SKM-1 treated with dmso at 0.1 percent for 144 hours (cell line): ENCODE measurements at regions not wholly inside any gene's neighbourhood (a gene's known extent, or its start where the extent isn't known, plus 50 kb on each side); places are given as distances from the start of the nearest gene placed in this dataset.

Source experiments
- DNase-seq: peaks from one replicate; lab custom pipeline; 2025; ENCODE audit not compliant: unreplicated experiment; lab: John Stamatoyannopoulos, UW

DNA sequence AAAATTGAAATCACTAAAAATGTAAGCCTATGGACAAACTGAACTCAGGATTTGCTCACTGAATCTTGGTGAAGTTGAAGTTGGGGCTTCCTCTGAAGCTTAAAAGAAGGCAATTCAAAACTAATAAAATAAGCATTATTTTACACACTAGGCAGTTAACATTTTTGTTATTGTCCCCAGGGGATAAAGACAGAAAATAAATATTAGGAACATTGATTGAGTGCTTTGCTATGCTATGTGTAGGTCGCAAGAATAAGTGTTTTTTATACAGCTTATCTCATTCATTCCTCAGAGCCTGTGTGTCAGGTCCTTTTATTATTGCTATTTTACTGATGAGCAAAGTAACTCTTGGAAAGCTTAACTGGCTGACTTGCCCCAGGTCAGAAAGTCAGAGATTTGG, 82.2 kb downstream of the ZNF608 start:
- DNase-seq = no peak

DNA sequence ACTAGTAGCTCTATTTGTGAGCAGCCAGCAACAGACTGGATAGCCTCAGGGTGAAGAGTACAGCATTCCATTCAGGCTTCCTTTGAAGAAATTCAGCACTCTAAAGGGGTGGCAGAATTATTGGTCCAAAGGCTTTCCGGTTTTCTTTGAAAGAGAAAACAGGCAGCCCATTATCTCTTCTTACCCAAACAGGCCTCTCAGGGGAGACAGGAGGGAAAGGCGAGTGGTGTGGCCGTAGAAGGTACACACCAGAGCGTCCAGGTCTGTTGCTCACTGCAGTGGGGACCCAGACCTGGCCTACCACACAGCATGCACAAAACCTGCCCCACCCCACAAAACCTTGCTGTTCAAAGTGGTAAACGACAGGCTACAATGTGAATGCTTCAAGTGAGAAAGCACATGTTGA, 83.3 kb downstream of the ZNF608 start:
- no peak for DNase-seq

GRCh38 chr5:124662181-124662781, 84.2 kb downstream of the ZNF608 start:
- no peak for DNase-seq

DNA sequence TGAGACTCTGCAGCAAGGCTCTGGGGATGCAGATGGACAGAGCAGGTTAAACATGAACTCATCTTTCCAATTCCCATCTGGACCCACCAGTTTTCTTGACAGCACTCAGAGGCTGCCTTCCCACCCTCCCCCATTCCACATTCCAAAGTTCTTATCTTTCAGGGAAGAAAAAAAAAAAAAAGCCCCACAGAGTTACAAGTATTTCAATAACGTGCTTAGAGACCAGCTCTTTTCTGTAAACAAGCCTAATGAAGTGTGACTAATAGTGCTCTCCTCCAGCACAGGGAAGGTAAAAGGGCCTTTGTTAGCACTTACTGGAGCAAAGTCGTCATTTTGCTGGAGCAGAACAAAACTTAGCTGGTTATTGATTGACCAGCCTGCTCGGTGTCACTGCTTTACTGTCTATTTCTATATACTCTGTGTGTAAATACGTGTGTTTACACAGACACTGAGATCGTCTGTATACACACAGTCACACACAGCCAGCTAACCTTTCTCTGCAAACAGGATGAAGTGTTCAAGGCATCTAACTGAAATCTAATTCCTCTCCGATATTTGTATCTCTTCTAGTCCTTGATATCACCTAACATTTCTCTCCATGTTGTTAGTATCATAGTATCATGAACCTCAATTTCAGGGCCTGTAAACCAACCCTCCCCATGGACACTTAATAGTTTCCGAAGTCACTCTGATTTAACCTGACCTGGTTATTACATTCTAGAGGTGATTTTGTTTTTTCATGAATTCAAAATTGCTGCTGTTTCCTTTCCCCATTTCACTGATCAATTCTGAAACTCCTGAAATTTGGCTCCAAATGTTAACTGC, 84.9 kb downstream of the ZNF608 start:
- no peak for DNase-seq

DNA sequence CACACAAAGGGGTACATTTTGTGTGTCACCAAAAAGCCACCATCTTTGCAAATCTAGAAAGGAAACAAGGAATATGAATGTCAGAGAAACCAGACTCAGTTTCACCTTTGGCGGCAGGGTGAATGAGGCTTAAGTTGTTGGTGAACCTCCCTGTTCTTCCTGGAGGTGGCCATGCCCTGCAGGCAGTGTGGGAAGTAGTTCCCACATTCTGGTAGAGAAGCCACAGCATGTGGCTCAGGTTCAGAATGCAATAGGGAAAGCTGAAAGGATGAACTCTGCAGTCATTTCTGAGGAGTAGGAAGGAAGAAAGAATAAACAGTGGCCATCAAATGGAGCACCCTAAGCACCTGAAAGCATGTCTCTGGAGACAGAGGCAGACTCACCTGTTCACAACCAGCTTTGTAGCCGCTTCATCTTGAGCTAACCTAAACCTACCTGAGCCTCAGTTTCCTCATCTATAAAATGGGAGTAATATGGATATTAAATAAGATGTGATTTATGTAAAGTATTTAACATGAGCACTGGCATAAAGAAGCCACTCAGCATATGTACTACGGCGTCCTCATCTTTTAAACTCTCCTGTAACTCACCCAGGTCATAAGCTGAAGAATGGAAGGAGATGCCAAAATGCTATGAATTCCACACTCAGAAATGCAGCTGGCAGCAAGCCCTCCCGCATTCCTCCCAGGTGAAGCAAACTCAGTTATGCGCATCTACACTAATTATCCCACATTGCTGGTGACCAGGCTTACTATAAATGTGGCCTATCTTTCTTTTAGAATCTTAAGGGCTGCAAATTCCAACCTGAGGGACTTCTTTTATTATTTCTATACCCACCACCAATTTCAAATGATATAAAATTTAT, 86.0 kb downstream of the ZNF608 start:
- no peak for DNase-seq

GRCh38 chr5:124659798-124660197, 86.6 kb downstream of the ZNF608 start:
- DNase-seq = no peak

DNA sequence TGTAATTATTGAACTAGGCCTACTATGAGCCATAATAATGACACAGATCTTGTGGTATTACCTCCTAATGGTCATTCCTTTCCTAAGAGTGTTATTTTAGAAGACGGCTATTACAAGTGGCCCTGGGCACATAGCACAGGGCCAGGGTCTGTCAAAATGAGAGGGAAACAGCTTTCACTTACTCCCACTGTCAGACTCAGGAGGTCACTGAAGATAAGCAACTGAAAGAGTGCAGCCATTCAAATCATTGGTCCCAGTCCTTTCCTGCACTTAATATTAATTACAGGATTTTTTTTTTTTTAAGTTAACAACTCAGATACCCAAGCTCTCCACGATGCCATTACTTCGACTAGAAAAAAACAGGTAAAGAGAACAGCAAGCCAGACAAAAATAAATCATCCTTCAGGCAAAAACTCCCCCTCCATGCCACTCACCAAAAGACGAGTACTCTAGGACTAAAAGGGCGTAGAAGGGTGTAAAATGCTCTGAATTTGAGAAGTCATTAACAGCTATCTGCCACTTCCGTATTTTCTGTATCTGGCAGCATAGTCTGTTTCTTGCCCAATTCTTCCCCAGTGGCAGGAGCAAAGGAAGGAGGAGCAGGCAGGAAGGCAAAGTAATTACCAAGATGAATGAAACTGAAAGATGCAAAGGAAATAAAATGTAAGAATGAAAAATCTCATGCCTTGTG, 87.4 kb downstream of the ZNF608 start:
- DNase-seq = peak; percentile 67

DNA sequence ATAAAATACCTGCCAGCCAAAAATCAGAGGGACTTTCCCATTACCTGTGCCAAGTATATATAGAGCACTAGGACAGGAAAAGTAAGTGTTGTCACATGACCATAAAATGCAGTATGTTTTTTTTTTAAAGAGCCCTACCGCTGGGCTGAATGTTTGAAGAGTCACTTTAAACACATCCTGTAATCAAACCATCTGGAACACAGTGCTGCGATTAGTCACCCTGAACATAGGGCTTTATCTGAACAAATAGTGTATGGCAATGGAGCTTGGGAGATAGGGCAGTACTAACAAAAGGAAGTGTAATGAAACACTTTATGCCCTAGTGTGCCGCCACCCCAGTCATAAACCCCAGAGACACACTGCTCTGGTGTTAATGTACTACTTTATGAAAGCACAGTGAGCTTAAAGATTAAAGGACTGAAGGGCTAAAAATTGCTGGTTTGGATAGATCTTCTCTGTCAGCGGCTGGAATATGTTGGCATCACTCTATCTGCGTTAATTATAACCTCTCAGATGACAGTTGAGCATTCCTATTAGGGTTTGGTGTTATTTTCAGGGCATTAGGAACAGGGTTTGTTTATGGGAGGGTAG, 90.4 kb downstream of the ZNF608 start:
- no peak for DNase-seq

DNA sequence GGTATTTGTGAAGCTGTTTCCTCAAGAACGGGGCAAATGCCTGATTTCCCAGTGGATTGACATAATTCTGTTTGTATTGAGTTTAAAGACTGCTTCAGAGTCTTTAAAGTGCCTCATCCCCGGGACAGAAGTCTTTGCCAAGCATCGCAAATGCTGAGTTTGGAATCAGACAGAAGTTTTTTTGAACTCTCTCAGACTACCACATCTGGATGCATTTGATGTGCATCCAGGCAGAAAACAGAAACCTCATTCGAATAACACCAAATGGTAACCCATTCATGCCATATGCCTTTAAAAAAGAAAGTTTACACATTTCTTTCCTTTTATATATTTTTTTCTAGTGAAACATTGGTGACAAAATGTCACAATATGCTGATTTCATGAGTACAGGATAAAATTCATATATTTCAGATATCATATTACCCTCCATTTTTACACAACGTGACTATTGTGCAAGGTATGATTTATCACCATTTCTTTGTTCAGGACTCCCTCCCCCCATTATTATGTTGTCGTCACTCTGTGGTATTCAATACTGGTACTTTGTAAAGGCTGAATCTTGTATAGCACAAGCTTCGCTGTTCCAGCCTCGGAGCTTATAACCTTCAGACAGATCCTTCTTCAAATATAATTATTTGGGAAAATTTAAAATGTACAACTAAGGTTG, 91.1 kb downstream of the ZNF608 start:
- DNase-seq = no peak

DNA sequence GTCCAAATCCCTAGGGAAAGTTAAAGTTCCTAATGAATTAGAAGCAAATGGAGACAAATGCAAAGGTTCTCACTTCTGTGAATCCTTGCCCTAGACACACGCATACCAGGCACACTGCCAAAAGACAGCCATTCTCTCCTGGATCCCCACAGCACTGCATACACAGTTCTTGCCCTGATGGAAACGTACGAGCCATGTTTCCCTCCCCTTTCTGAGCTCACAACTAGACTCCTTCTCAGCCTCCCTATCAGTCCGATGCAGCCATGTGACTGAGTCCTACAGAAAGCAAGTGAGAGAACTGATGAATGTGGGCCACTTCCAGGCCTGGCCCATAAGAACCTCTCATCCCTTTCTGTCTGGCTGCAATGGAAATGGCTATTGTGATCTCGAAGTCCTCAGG, 92.0 kb downstream of the ZNF608 start:
- DNase-seq = no peak

DNA sequence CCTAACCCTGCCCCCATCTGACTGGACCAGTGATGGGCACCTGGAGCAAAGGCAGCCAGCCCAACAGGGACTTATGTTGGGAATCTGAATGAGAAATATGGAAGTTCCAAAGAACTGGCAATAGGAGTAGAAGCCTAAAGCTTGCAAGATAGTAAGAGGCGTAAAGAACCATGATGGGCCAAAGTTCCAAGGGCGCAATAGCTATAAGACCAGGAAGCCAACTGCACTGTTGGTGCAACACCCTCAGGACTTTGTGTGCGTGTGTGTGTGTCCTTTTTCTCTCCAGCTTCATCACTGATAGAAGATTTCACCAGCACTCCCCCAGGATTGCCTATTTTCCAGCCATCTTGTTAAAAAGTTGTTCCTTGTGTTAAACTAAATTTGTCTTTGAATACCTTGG, 92.8 kb downstream of the ZNF608 start:
- no peak for DNase-seq

GRCh38 chr5:124652892-124653441, 93.5 kb downstream of the ZNF608 start:
- no peak for DNase-seq

DNA sequence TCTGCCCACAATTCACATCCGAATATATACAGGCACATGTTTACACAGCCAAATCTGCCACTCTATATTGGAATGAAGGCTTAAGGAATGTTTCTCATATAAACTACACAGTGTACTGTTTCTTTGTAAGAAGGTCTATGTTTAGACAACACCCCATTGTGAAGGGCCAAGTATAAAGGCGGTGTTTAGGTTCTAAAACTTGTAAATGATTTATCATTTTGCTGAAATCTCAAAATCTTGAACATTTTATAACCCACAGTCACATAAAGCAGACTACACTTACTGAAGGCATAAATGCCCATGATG, 94.0 kb downstream of the ZNF608 start:
- no peak for DNase-seq

DNA sequence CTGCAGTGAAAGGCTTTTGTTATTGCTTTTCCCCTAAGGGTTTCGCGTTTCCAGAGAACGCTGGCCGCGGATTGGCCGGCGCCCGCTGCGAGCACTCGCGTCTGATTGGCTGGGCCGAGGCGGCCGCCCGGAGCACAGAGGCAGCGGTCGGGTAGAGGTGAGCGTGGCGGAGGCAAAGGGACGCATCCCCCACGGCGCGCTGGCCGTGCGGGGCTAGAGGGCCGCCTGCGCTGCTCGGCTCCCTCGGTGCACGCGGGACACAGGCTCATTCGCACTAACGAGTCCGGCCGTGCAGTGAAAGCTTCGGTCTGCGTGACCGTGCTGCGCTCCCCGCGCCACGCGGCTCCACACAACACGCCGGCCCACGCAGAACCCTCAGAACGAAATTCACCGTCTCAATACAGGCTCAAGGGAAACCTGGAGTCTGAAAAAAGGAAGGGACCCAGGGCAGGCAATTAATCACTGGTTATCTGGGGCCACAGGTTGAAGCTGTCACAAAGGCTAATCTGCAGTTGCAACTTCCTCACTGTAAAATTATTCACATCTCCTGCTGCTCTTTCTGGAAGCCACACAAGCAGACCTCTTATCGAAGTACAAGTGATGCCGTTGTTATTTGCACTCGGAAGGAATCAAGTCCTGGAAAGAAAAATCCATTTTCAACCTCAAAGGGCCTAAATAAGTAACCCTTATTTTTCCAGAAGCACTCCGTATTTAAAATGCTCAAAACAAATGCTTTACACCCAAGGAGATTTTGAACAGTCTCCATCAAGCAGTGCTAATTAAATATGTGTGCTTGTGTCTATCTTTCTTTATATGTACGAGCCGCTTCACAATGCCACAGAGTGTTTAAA, 94.6 kb downstream of the ZNF608 start:
- DNase-seq = no peak

- DNase-seq = no peak
These were observed 95.3 kb downstream of the ZNF608 start for GRCh38 chr5:124650951-124651662.

- DNase-seq = no peak
These were observed 96.3 kb downstream of the ZNF608 start for GRCh38 chr5:124650147-124650561.

DNA sequence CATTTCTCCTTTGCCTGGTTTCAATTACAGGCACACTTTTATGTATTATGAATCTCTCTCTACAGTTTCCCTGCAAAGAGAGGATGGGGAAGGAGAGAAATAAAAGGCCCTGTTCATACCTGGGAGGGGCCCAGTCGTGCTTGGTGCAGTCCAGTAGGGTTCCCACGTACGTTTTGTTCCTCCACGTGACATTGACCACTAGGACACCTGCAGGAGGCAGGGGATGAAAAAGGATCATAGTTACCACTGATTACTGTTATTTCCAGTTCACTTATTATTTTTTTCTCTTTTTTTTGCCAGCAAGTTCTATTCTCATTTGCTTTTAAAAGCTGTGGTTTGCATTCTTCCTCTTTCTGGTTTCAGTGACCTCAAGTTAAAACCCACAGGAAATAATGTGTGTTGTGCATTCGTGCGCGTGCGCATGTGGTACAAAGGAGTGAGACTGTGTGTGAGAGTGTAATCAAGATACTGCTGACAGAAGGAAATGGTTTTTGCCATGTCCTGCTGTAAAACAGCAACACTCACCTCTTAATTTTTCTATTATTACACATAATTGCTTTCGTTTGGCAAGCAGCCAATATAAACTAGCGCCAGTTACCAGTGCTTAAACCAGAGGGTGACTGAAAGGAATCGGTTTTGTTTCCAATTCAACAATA, 96.8 kb downstream of the ZNF608 start:
- DNase-seq = peak; percentile 91

- DNase-seq = no peak
These were observed 97.5 kb downstream of the ZNF608 start for GRCh38 chr5:124648902-124649467.
